HG02588 (cell line): ENCODE measurements at regions not wholly inside any gene's neighbourhood (a gene's known extent, or its start where the extent isn't known, plus 50 kb on each side); places are given as distances from the start of the nearest gene placed in this dataset.

Experiments used
- ATAC-seq: cut with Tn5 transposase; IDR thresholded peaks from one replicate; pipeline ENCODE4 v1.9.1; 2021; ENCODE audit warnings: mild to moderate bottlenecking, moderate library complexity; ENCODE audit not compliant: unreplicated experiment

DNA sequence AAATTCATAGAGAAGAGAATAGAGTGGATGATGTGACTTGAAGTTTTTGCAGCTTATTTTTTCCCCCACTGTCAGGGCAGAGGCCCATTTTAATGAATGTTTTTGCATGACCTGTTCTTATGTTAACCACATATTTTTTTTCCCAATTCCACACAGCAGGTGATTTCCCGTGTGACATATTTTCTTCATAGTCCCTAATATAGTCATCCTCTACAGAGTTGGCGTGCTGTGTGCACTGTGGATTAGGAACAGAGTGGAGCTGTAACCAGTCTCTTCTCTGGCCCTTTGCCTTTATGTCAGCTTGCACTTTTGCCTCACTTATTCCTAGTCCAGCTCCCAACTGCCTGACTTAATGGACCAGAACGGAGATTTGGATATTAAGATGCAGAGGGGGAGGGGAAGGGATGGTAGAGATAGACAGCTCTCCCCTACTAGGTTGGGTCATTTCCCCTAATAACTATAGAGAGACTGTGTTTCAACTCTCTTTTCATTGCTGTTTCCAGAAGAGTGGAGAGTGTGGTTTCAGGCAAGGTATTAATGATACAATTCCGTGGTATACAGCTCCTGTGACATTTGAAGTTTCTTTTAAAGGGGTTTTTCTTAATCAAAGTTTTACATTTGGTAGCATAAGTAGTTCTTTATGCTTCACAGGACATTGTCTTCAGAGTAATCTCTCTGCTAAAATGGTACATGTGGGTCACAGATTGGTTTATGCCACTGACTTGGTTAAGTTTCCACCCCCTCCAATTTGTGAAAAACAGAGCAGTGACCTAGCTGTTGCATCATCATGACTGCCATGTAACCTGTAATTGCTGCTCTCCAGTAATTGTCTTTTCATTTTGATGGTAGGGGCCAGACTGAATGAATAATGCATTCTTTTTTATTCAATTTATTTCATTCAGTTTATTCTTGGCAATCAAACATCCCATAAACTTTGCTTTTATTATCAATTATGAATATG, 161.3 kb downstream of the HAUS1 start:
- no peak for ATAC-seq

DNA sequence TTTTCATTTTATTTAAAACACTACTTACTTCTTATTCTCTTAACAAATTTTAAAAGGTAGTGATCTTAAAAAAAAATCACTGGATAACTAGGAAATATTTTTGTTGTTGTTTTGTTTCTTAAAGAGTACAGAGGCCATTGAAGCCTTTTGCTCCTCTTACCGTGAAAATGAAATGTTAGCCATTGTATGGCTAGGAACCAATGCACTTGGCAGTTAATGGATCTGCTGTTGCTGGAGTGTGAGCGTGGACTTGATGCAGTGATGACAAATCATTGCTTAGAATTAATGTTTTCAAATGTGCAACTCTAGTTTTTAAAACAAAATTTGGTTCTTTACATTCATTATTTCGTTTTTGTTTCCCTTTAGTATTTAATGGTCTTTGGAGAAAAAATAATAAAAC, 162.3 kb downstream of the HAUS1 start:
- ATAC-seq: no peak

DNA sequence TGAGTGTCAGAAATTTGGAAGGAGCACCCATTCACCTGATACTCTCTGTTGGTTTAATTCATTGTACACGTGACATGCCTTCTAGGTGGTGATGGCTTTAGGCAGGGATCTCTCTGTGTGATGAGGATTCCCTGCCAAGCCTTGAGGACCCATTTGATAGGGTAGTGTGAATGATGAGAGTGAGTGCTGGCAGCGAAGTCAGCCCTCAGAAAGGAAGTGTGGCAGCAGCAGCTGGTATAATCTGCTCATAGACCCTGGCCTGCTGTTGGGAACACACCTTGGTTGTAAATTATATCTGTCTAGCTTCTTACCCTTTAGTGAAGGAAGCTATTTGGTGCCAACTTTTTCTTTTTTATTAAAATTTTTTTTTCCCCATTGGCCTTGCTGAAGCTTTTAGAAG, 164.5 kb downstream of the HAUS1 start:
- ATAC-seq: no peak

- ATAC-seq: no peak
These were observed 165.1 kb downstream of the HAUS1 start for GRCh38 chr18:46269275-46269674.

DNA sequence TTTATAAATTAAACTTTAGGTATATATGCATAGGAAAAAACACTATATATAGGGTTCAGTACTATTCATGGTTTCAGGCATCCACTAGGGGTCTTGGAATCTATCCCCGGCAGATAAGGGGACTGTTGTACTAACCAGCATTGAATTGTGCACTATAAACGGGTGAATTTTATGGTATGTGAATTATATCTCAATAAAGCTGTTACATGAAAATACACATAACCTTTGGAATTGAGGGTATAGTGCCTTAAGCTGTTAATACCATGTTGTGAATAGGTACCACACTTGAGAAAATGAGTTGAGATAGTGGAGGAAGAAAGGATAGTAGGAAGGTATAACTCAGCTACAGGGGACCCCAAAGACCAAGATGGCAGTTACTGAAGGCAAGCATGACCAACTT, 167.3 kb downstream of the HAUS1 start:
- ATAC-seq: no peak

DNA sequence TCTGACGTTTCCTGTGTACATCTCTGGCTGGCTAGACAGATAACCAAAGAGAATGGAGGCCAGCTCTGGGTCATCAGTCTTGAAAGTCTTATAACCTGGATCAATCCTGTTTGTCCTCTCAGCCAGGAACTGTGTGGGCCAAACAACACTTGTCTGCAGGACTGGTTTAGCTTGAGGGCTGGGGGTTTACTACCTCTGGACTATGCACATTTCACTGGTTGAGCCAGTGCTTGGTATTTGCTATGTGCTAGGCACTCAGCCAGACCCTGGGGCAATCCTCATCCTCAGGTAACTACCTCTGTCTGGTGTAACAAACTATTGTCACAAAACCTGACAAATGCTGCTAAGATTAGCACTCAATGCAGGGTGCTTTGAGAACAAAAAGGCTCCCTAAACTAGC, 169.7 kb downstream of the HAUS1 start:
- no peak for ATAC-seq

DNA sequence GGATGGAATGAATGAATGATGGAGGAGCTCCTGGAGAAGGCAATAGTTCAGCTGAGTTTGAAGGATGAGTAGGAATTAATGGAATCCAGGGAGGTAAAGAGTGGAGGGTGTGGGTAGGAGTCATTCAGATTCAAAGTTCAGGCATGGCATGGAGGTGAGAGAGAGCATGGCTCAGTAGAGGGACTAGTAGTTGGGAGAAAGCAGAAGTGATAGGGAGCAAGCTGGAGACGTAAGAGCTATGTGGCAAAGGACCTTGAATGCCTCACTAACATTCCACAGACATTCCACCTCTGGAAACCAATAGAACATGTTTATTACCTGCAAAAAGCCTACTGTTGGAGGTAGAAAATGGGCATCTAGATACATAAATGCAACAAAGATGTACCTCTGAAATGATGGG, 170.1 kb downstream of the HAUS1 start:
- ATAC-seq: no peak

DNA sequence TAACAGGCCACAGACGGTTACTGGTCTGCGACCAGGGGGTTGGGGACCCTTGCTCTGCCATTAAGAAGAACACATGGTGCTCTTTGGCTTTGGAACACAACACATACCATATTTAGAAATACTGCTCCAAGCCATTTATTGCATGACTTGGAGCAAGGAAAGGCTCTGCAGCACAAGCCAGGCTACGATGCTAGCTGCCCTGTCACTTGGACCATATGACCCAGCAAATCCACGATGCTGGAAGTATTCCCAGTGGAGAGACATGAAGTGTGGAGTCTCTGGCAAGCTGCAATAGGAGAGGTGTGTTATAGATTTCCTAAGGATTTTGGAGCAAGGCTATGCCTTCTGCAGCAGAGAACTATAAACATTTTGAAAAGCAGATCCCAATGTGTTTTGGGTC, 171.2 kb downstream of the HAUS1 start:
- ATAC-seq: no peak

DNA sequence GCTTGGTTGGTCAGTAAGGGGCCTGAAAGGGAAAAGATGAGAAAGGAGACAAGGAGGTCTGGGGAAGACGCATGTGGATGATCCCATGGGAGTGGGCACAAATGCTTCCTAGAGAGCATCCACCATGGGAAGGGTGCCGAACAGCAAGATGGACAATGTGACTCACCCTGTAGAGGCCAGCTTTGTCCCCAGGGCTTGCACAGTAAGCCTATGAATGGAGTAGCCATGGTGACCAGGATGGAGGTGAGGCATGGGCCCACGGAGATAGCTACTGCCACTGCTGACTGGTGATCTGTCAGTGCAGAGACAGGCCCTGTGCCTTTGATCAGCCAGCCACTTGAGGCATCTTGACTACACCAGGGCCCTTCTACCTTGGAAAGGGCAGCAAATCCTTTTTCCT, 172.6 kb downstream of the HAUS1 start:
- ATAC-seq: no peak

- no peak for ATAC-seq
These were observed 174.6 kb downstream of the HAUS1 start for GRCh38 chr18:46278481-46279465.

GRCh38 chr18:46279673-46280072, 175.5 kb downstream of the HAUS1 start:
- no peak for ATAC-seq

GRCh38 chr18:46281185-46282176, 177.3 kb downstream of the HAUS1 start:
- ATAC-seq: peak; percentile 74

DNA sequence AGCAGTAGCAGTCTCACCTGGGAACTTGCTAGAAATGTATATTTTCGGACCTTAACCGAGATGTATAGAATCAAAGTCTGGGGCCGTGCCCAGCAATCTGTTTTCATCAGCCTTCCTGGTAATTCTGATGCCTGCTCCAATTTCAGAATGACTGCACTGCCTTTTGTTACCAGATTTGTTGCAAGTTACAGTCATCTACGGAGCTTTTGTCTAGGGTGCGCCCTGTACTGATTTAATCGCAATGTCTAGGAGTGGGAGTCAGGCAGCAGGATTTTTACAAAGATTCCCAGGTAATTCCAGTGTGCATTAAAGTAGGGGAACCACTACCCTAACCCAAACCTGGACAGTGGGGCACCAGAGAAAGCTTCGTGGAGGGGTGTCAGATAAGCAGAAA, 178.0 kb downstream of the HAUS1 start:
- no peak for ATAC-seq

GRCh38 chr18:46282646-46283045, 178.5 kb downstream of the HAUS1 start:
- ATAC-seq: no peak

- ATAC-seq: no peak
These were observed 179.1 kb downstream of the HAUS1 start for GRCh38 chr18:46283268-46283667.

- ATAC-seq: no peak
These were observed 179.7 kb downstream of the HAUS1 start for GRCh38 chr18:46283895-46284295.

GRCh38 chr18:46289463-46289862, 185.3 kb downstream of the HAUS1 start:
- ATAC-seq: no peak

DNA sequence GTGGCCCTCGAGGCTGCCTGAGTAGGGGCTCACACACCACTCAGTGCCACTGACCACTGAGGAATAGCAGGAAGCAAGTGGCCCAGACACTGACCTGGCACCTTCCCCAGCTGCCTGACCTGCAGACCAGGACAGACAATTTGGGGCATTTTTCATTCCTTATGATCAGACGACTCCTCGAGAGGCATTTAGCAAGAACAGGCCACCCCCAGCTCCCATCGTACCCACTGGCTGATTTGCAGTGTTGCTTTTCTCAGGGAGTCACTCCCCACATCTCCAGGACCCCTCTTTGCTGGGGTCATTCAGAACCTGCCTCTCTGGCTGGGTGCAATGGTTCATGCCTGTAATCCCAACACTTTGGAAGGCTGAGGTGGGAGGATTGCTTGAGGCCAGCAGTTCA, 185.7 kb downstream of the HAUS1 start:
- ATAC-seq: no peak

- ATAC-seq: no peak
These were observed 186.3 kb downstream of the HAUS1 start for GRCh38 chr18:46290440-46291020.

DNA sequence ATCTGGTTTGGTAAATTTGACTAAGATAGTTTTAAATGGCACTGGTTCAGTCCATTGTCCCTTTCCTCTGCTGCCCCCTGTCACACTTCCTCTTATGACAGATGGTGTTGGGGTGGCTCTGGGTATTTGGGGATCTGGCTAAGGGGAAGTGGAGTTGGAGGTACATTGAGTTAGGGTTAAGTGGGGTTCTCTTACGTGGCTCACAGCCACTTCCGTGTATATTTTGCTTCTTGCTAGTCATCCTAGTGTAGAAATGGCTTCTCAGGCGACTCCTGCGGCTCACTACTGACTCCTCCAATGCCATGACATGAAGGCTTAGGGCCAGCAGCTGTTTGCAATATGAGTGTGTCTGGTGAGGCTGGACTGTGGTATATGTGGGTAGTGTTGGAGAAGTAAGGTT, 187.0 kb downstream of the HAUS1 start:
- ATAC-seq: no peak
